GM12874 (cell line): ENCODE measurements at regions not wholly inside any gene's neighbourhood (a gene's known extent, or its start where the extent isn't known, plus 50 kb on each side); places are given as distances from the start of the nearest gene placed in this dataset.

Source experiments
- CTCF ChIP-seq: IDR thresholded peaks from 2 replicates; pipeline ENCODE4 v1.5.1; 2011; ENCODE audit warnings: low read depth, mild to moderate bottlenecking, control low read depth, low read length, moderate library complexity; ENCODE audit not compliant: insufficient read depth

GRCh38 chr2:157158111-157158510 is 99.4 kb upstream of the GALNT5 start:
- no peak for TF ChIP-seq CTCF

- TF ChIP-seq CTCF = no peak
These were observed 98.1 kb upstream of the GALNT5 start for GRCh38 chr2:157159221-157159934.

GRCh38 chr2:157160111-157160510 is 97.4 kb upstream of the GALNT5 start:
- no peak for TF ChIP-seq CTCF

GRCh38 chr2:157164370-157164769 is 93.1 kb upstream of the GALNT5 start:
- TF ChIP-seq CTCF = no peak

GRCh38 chr2:157164891-157165290 is 92.6 kb upstream of the GALNT5 start:
- TF ChIP-seq CTCF = no peak

- TF ChIP-seq CTCF = no peak
These were observed 89.0 kb upstream of the GALNT5 start for GRCh38 chr2:157168501-157168900.

GRCh38 chr2:157169889-157170288 is 87.6 kb upstream of the GALNT5 start:
- no peak for TF ChIP-seq CTCF
